Testis (tissue), 2 donors: ENCODE measurements at regions not wholly inside any gene's neighbourhood (a gene's known extent, or its start where the extent isn't known, plus 50 kb on each side); places are given as distances from the start of the nearest gene placed in this dataset.

ENCODE experiments used
- DNase-seq: peaks from one replicate; pipeline ENCODE4 v3.0.0-alpha.2; 2019
- H3K27ac ChIP-seq, 2 donors: fragments of 200-600 bp; sonication (generic); one replicate each; pipeline ENCODE4 v1.5.1; 2019
- H3K27me3 ChIP-seq: fragments of 200-600 bp; sonication (generic); one replicate; pipeline ENCODE4 v1.5.1; 2019
- H3K36me3 ChIP-seq: fragments of 200-600 bp; sonication (generic); one replicate; pipeline ENCODE4 v1.5.1; 2017; ENCODE audit warnings: low read depth; ENCODE audit errors: missing control alignments
- H3K4me1 ChIP-seq: fragments of 200-600 bp; sonication (generic); one replicate; pipeline ENCODE4 v1.5.1; 2019
- H3K4me3 ChIP-seq, 2 donors: fragments of 200-600 bp; sonication (generic); one replicate each; pipeline ENCODE4 v1.5.1; 2017 to 2019
- H3K9me3 ChIP-seq: fragments of 200-600 bp; sonication (generic); one replicate; pipeline ENCODE4 v1.5.1; 2017
- POLR2A ChIP-seq: fragments of 450-650 bp; IDR thresholded peaks from one replicate; pipeline ENCODE4 v1.6.1; 2017; ENCODE audit warnings: antibody characterized with exemption, mild to moderate bottlenecking, moderate library complexity
- WGBS, 2 donors: methylation state at CpG; one replicate each; pipeline ENCODE4 v1.1.5; 2018; 5-methylcytosine and 5-hydroxymethylcytosine counted together
- intact Hi-C: fragments of 100-400 bp; cut with DNase I; formaldehyde crosslinking; loops from one replicate; pipeline ENCODE4 v1.15.1; 2023; ENCODE audit warnings: low total_unique reads
- TF ChIP-seq, protein P1 (sequence below), 3 experiments: fragments of 450-650 bp in 2 of 3; fragments of 200-600 bp in 1 of 3; sonication (generic) in 1 of 3; IDR thresholded peaks; one replicate each; pipeline ENCODE4 v1.5.1; 2016 to 2019; ENCODE audit warnings: antibody characterized with exemption in 3 of 3, mild to moderate bottlenecking in 2 of 3, moderate library complexity in 1 of 3

DNA sequence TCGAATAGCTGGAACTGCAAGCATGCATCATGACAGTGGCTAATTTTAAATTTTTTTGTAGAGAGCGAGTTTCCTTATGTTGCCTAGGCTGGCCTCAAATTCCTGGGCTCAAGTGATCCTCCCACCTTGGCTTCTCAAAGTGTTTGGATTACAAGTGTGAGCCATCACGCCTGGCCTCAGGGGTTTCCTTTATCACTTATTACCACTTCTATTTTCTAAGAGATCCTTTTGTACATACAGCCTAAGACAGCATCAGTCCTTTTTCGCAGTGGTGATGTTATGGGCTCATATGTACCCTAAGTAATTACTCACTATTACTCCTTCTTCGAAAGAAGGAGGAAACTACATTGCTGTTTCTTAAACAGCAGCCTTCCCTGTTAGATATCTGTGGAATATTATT lies 54.1 kb upstream of the CDKN2AIP start:
- H3K4me1 ChIP-seq = no peaks in the 10 kb centered on the region
- intact Hi-C loops = no loop called here
- H3K27ac ChIP-seq = no peak overlapping the region
- DNase-seq = no peak
- TF ChIP-seq POLR2A = no peak
- TF ChIP-seq, protein P1, sequence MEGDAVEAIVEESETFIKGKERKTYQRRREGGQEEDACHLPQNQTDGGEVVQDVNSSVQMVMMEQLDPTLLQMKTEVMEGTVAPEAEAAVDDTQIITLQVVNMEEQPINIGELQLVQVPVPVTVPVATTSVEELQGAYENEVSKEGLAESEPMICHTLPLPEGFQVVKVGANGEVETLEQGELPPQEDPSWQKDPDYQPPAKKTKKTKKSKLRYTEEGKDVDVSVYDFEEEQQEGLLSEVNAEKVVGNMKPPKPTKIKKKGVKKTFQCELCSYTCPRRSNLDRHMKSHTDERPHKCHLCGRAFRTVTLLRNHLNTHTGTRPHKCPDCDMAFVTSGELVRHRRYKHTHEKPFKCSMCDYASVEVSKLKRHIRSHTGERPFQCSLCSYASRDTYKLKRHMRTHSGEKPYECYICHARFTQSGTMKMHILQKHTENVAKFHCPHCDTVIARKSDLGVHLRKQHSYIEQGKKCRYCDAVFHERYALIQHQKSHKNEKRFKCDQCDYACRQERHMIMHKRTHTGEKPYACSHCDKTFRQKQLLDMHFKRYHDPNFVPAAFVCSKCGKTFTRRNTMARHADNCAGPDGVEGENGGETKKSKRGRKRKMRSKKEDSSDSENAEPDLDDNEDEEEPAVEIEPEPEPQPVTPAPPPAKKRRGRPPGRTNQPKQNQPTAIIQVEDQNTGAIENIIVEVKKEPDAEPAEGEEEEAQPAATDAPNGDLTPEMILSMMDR (IDR thresholded peaks at IDR 0.05) = no peak
- 87 to 88% methylated on average over 5 of the region's 5 CpGs for WGBS, 2 donors
- H3K9me3 ChIP-seq = no peaks in the 10 kb centered on the region
- H3K36me3 ChIP-seq = no peaks in the 10 kb centered on the region
- no peaks in the 10 kb centered on the region for H3K27me3 ChIP-seq
- no peak overlapping the region for H3K4me3 ChIP-seq

DNA sequence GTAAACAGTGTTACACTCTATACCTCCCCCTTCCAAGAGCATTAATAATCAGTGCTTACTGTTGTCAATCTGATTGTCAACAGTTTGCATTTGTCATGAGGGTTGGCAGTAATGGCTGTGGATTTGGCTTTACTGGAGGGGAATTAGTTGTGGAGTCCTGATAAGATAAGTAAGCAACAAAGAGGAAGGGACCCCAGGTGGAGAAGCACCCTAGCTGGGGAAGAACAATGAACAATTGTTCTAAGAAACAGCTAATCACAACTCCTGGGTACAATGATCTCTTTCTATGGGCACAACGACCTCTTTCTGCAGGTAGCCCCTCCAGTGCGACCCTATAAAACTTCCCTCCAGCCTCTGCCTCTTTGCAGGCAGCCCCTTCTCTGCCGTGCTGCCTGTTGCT lies 53.2 kb upstream of the CDKN2AIP start:
- Histone ChIP-seq H3K27me3 (no peaks in the 10 kb centered on the region), H3K27ac (no peak overlapping the region), H3K4me3 (no peak overlapping the region), H3K4me1 (no peaks in the 10 kb centered on the region), H3K9me3 (no peaks in the 10 kb centered on the region), H3K36me3 (no peaks in the 10 kb centered on the region)
- intact Hi-C loops = no loop called here
- 46 to 58% methylated on average over 3 of the region's 3 CpGs for WGBS, 2 donors
- DNase-seq = no peak
- TF ChIP-seq, protein P1 (IDR thresholded peaks at IDR 0.05) = no peak
- no peak for TF ChIP-seq POLR2A

DNA sequence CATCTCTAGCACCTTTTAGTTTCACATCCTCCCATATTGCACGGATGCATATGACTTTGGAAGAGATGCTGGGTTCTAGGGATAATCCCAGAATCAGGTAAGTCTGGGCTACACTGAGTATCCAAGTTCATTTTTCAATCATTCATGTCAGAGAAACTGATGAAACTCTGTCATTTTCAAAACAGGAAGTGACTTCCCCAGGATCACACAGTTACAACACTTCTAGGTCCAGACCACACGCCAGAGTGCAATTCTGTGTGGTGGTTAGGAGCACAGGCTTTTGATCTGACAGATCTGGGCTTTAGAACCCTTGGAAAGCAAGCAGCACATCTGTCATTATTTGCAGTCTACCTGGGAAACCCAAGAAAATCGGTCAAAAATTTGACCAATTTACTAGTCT lies 52.1 kb upstream of the CDKN2AIP start:
- Histone ChIP-seq H3K27me3 (no peaks in the 10 kb centered on the region), H3K4me1 (no peaks in the 10 kb centered on the region), H3K36me3 (no peaks in the 10 kb centered on the region), H3K27ac (no peak overlapping the region), H3K4me3 (no peak overlapping the region), H3K9me3 (no peaks in the 10 kb centered on the region)
- no peak for TF ChIP-seq POLR2A
- TF ChIP-seq, protein P1 (IDR thresholded peaks at IDR 0.05) = no peak
- intact Hi-C loops = no loop called here
- no peak for DNase-seq
- WGBS, 2 donors = 90% methylated on average over 3 of the region's 3 CpGs

DNA sequence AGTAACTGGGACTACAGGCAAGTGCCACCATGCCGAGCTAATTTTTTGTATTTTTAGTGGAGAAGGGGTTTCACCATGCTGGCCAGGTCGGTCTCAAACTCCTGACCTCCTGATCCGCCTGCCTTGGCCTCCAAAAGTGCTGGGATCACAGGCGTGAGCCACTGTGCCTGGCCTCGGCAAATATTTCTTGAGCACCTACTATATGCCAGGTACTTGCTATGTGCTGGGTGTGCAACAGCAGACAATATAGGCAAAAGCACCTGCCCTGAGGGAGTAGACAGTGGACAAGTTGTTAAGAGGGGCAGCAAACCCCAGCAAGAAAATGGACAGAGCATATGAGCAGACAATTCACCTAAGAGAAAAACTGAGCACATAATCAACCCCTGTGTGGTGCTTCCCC lies 51.0 kb upstream of the CDKN2AIP start:
- intact Hi-C loops = no loop called here
- H3K4me1 ChIP-seq = peaks cover 5% of the 10 kb centered on the region
- H3K9me3 ChIP-seq = no peaks in the 10 kb centered on the region
- no peaks in the 10 kb centered on the region for H3K27me3 ChIP-seq
- TF ChIP-seq POLR2A = no peak
- TF ChIP-seq, protein P1 (IDR thresholded peaks at IDR 0.05) = no peak
- 80 to 95% methylated on average over 1 to 5 of the region's 5 CpGs for WGBS, 2 donors
- no peaks in the 10 kb centered on the region for H3K36me3 ChIP-seq
- DNase-seq = no peak
- H3K4me3 ChIP-seq = no peak overlapping the region
- H3K27ac ChIP-seq = no peak overlapping the region

DNA sequence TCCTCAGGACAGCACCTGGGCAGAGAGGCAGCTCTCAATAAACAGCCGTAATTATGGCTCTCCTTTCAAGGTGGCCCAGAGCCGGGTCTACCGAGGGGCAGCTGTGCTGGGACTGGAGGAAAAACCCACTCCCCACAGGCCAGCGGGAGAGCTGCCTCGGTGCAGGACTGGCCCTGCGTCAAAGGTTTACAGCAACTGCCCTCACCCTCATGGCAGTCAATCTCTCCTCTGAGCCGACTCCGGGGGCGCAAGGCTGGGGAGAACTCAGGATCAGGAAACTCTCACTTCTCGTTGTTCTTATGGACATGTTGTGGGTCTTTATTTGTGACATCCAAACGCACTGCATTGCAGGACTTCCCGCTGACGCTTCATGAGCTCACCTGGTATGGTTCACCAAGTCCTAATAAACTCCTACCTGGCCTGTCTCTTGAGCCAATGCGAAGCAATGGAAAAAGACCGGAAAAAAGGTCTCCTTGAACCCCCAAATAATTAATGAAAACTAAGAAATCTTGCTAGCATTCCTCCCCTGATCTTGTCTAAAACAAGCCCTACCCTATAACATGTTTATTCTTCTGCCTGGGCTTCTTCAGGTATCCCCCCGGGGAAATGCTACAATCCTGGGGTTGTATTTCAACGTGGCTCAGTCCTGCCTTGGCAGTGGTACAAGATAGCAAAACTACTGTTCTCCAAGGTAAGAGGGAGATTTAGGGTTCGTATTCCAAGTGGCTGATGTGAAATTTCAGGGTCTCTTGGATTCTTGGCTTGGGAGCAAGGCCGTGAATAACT lies 50.1 kb upstream of the CDKN2AIP start:
- H3K27ac ChIP-seq = no peak overlapping the region
- TF ChIP-seq, protein P1 (IDR thresholded peaks at IDR 0.05) = no peak
- TF ChIP-seq POLR2A = no peak
- H3K27me3 ChIP-seq = no peaks in the 10 kb centered on the region
- intact Hi-C loops = no loop called here
- no peaks in the 10 kb centered on the region for H3K36me3 ChIP-seq
- no peak for DNase-seq
- H3K4me3 ChIP-seq = no peak overlapping the region
- no peaks in the 10 kb centered on the region for H3K9me3 ChIP-seq
- 82 to 84% methylated on average over 17 to 19 of the region's 19 CpGs for WGBS, 2 donors
- H3K4me1 ChIP-seq = peaks cover 5% of the 10 kb centered on the region
